HEK293T (cell line): ENCODE measurements at regions not wholly inside any gene's neighbourhood (a gene's known extent, or its start where the extent isn't known, plus 50 kb on each side); places are given as distances from the start of the nearest gene placed in this dataset.

Source experiments
- FOXK2 ChIP-seq: fragments of 450-650 bp; IDR thresholded peaks from 2 replicates; pipeline ENCODE4 v1.6.1; 2016; ENCODE audit warnings: mild to moderate bottlenecking
- SUZ12 ChIP-seq: fragments of 450-650 bp; IDR thresholded peaks from 2 replicates; pipeline ENCODE4 v1.6.1; 2016; ENCODE audit warnings: mild to moderate bottlenecking

DNA sequence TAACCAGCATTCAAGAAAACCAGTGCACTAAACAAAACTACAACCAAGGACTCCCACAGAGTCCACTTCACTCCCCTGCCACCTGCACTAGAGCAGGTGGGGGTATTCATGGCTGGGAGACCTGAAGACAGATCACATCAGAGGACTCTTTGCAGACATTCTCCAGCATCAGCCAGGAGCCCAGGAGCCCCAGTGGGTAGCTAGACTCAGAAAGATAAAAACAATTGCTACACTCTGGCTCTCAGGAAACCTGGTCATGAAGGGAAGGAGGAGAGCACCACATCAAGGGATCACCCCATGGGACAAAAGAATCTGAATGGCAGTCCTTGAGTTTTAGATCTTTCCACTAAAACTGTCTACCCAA is 472.1 kb downstream of the PLPP3 start:
- TF ChIP-seq FOXK2 (no peak), SUZ12 (no peak)
